Naive thymus-derived CD4-positive, alpha-beta T cell (primary cell): ENCODE measurements at regions not wholly inside any gene's neighbourhood (a gene's known extent, or its start where the extent isn't known, plus 50 kb on each side); places are given as distances from the start of the nearest gene placed in this dataset.

ENCODE experiments used
- ATAC-seq: fragments of 150-1000 bp; cut with Tn5 transposase; 2 replicates; pipeline ENCODE4 v1.10.0; 2021; ENCODE audit warnings: mild to moderate bottlenecking, moderate library complexity
- CTCF ChIA-PET: fragments of 350-600 bp; sonication (Branson Sonifier 250); formaldehyde crosslinking; loops from one replicate; lab custom pipeline; 2021; ENCODE audit warnings: antibody characterized with exemption; lab: Charles Lee
- POLR2A ChIA-PET: fragments of 350-600 bp; sonication (Branson Sonifier 250); formaldehyde crosslinking; loops from one replicate; lab custom pipeline; 2021; ENCODE audit warnings: antibody characterized with exemption, inconsistent platforms; lab: Charles Lee
- DNase-seq, 9 donors: peaks; one replicate each; pipeline versions ENCODE4 v3.0.0 to v3.0.0-alpha.2; 2020 to 2022; ENCODE audit warnings: mixed read lengths in 1 of 9
- H3K27ac ChIP-seq: one replicate; pipeline ENCODE4 v1.7.0; 2013; ENCODE audit warnings: mild to moderate bottlenecking, low read depth, low read length, moderate library complexity
- H3K27me3 ChIP-seq, 2 donors: one replicate each; pipeline ENCODE4 v1.7.0; 2013; ENCODE audit warnings: low read length in 2 of 2, mild to moderate bottlenecking in 2 of 2, moderate library complexity in 2 of 2; ENCODE audit not compliant: control insufficient read depth in 2 of 2, insufficient read depth in 2 of 2
- H3K36me3 ChIP-seq, 3 experiments: 1 replicate in 2 of 3; 2 replicates in 1 of 3; pipeline ENCODE4 v1.7.0; 2013; ENCODE audit warnings: low read length in 3 of 3, mild to moderate bottlenecking in 3 of 3, moderate library complexity in 1 of 3; ENCODE audit not compliant: insufficient read depth in 3 of 3, control insufficient read depth in 2 of 3
- H3K4me1 ChIP-seq, 2 donors: one replicate each; pipeline ENCODE4 v1.7.0; 2013; ENCODE audit warnings: low read length in 2 of 2, mild to moderate bottlenecking in 2 of 2, moderate library complexity in 1 of 2; ENCODE audit not compliant: control insufficient read depth in 2 of 2, insufficient read depth in 2 of 2
- H3K4me3 ChIP-seq: 2 replicates; pipeline ENCODE4 v1.7.0; 2013; ENCODE audit warnings: mild to moderate bottlenecking, low read length
- H3K9me3 ChIP-seq, 3 experiments: 1 replicate in 2 of 3; 2 replicates in 1 of 3; pipeline ENCODE4 v1.7.0; 2013; ENCODE audit warnings: low read length in 3 of 3; ENCODE audit not compliant: control insufficient read depth in 2 of 3
- H3K27ac Mint-ChIP-seq, 9 donors: one replicate each; pipeline ENCODE4 v1.8.0; 2020 to 2022; ENCODE audit warnings: mixed read lengths in 9 of 9, mild to moderate bottlenecking in 8 of 9, moderate library complexity in 5 of 9, inconsistent platforms in 2 of 9
- H3K27me3 Mint-ChIP-seq, 5 donors: one replicate each; pipeline ENCODE4 v1.8.0; 2021 to 2022; ENCODE audit warnings: mixed read lengths in 5 of 5, mild to moderate bottlenecking in 1 of 5
- H3K36me3 Mint-ChIP-seq, 5 donors: one replicate each; pipeline ENCODE4 v1.8.0; 2020 to 2022; ENCODE audit warnings: mixed read lengths in 5 of 5, mild to moderate bottlenecking in 3 of 5, inconsistent platforms in 1 of 5
- H3K4me1 Mint-ChIP-seq, 7 donors: one replicate each; pipeline ENCODE4 v1.8.0; 2020 to 2022; ENCODE audit warnings: mixed read lengths in 7 of 7, mild to moderate bottlenecking in 3 of 7, inconsistent platforms in 1 of 7
- H3K4me3 Mint-ChIP-seq, 10 donors: one replicate each; pipeline ENCODE4 v1.8.0; 2020 to 2022; ENCODE audit warnings: mild to moderate bottlenecking in 10 of 10, mixed read lengths in 10 of 10, moderate library complexity in 6 of 10, inconsistent platforms in 2 of 10
- H3K9me3 Mint-ChIP-seq, 11 donors: one replicate each; pipeline ENCODE4 v1.8.0; 2020 to 2022; ENCODE audit warnings: mixed read lengths in 11 of 11, mild to moderate bottlenecking in 4 of 11, inconsistent platforms in 1 of 11, moderate library complexity in 1 of 11
- intact Hi-C, 2 donors: fragments of 100-400 bp; cut with micrococcal nuclease; formaldehyde crosslinking; loops; one replicate each; pipeline ENCODE4 v1.15.1; 2023

- Mint-ChIP-seq H3K27ac (no peak overlapping the region), H3K4me3 (no peak overlapping the region), H3K4me1 (no peaks in the 10 kb centered on the region), H3K27me3 (no peaks in the 10 kb centered on the region), H3K36me3 (no peaks in the 10 kb centered on the region), H3K9me3 (peaks cover 0 to 14% (median 0%) of the 10 kb centered on the region in 11 donors)
- intact Hi-C loops: no loop called here
- H3K27ac ChIP-seq: no peak overlapping the region
- ChIA-PET POLR2A (no interaction called here), CTCF (no interaction called here)
- H3K36me3 ChIP-seq: no peaks in the 10 kb centered on the region
- no peaks in the 10 kb centered on the region for H3K27me3 ChIP-seq
- H3K4me3 ChIP-seq: no peak overlapping the region
- no peak for DNase-seq
- no peaks in the 10 kb centered on the region for H3K4me1 ChIP-seq
- no peaks in the 10 kb centered on the region for H3K9me3 ChIP-seq
- no peak for ATAC-seq
These were observed 320.1 kb upstream of the NDST4 start for GRCh38 chr4:115433491-115433890.

GRCh38 chr4:115430024-115430423 is 316.6 kb upstream of the NDST4 start:
- peaks cover 0 to 2% (median 0%) of the 10 kb centered on the region in 7 donors for H3K4me1 Mint-ChIP-seq
- Histone ChIP-seq H3K4me3 (no peak overlapping the region), H3K9me3 (no peaks in the 10 kb centered on the region), H3K27ac (no peak overlapping the region), H3K4me1 (no peaks in the 10 kb centered on the region), H3K27me3 (no peaks in the 10 kb centered on the region), H3K36me3 (no peaks in the 10 kb centered on the region)
- intact Hi-C loops: no loop called here
- H3K9me3 Mint-ChIP-seq: peaks cover 0 to 8% (median 0%) of the 10 kb centered on the region in 11 donors
- ChIA-PET POLR2A (no interaction called here), CTCF (no interaction called here)
- H3K4me3 Mint-ChIP-seq: no peak overlapping the region
- H3K27ac Mint-ChIP-seq: no peak overlapping the region
- no peak for ATAC-seq
- H3K36me3 Mint-ChIP-seq: no peaks in the 10 kb centered on the region
- DNase-seq: no peak
- no peaks in the 10 kb centered on the region for H3K27me3 Mint-ChIP-seq

- no peak overlapping the region for H3K4me3 Mint-ChIP-seq
- no peaks in the 10 kb centered on the region for H3K4me1 ChIP-seq
- no peaks in the 10 kb centered on the region for H3K27me3 ChIP-seq
- intact Hi-C loops: no loop called here
- ChIA-PET POLR2A (no interaction called here), CTCF (no interaction called here)
- H3K36me3 Mint-ChIP-seq: no peaks in the 10 kb centered on the region
- ATAC-seq (no peak), DNase-seq (no peak)
- peaks cover 0 to 9% (median 0%) of the 10 kb centered on the region in 11 donors for H3K9me3 Mint-ChIP-seq
- H3K4me1 Mint-ChIP-seq: peaks cover 0 to 2% (median 0%) of the 10 kb centered on the region in 7 donors
- H3K27me3 Mint-ChIP-seq: no peaks in the 10 kb centered on the region
- H3K27ac Mint-ChIP-seq: no peak overlapping the region
- H3K36me3 ChIP-seq: no peaks in the 10 kb centered on the region
- H3K27ac ChIP-seq: no peak overlapping the region
- H3K4me3 ChIP-seq: no peak overlapping the region
- H3K9me3 ChIP-seq: no peaks in the 10 kb centered on the region
These were observed 315.0 kb upstream of the NDST4 start for GRCh38 chr4:115428455-115428854.

- POLR2A ChIA-PET: no interaction called here
- no peaks in the 10 kb centered on the region for H3K27me3 Mint-ChIP-seq
- Histone ChIP-seq H3K9me3 (no peaks in the 10 kb centered on the region), H3K4me3 (no peak overlapping the region), H3K36me3 (no peaks in the 10 kb centered on the region), H3K27ac (no peak overlapping the region), H3K27me3 (no peaks in the 10 kb centered on the region), H3K4me1 (no peaks in the 10 kb centered on the region)
- no peak for ATAC-seq
- H3K36me3 Mint-ChIP-seq: peaks cover 0 to 6% (median 0%) of the 10 kb centered on the region in 5 donors
- intact Hi-C loops: no loop called here
- CTCF ChIA-PET: no interaction called here
- no peak overlapping the region for H3K4me3 Mint-ChIP-seq
- no peak overlapping the region for H3K27ac Mint-ChIP-seq
- no peak for DNase-seq
- H3K9me3 Mint-ChIP-seq: peaks cover 0 to 21% (median 5%) of the 10 kb centered on the region in 11 donors
- peaks cover 0 to 2% (median 0%) of the 10 kb centered on the region in 7 donors for H3K4me1 Mint-ChIP-seq
These were observed 311.4 kb upstream of the NDST4 start for GRCh38 chr4:115424852-115425251.

DNA sequence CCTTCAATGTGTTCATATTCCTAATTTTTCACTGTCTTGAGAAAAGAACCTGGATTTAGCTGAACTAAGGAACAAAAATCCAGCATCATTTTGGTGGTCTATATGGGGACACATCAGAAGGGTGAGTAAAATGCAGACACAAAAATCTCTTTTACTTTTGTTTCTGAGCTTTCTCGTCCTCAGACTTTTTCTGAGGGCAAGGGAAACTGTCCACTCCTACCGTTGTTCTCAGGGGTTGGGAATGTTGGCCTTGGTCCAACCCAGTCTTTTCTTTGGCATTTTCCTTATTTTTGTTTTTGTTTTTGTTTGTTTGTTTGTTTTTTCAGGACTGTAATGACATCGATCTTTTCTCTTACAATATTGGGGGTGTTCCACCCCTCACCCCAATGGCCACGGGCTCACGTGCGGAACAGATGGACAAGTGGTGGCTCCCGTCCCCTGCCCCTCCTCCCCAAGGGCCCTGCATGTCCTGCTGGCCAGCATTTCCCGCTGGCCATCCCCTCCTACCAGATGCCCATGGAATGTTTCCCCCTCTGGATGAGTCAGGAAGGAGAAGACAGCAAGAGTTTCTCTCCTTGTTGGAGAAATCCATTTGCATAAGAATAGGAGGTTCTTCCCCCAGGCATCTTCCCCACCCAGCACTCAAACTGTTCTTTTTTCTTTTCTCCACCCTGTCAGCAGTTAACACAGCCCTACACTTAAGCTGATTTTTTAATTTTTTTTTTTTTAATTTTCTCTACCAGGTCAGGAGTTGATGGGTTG is 305.4 kb upstream of the NDST4 start:
- CTCF ChIA-PET: no interaction called here

GRCh38 chr4:115396034-115396433 is 282.6 kb upstream of the NDST4 start:
- Histone ChIP-seq H3K36me3 (no peaks in the 10 kb centered on the region), H3K4me1 (no peaks in the 10 kb centered on the region), H3K27me3 (no peaks in the 10 kb centered on the region), H3K27ac (no peak overlapping the region), H3K4me3 (no peak overlapping the region), H3K9me3 (no peaks in the 10 kb centered on the region)
- no peak overlapping the region for H3K4me3 Mint-ChIP-seq
- H3K27me3 Mint-ChIP-seq: no peaks in the 10 kb centered on the region
- intact Hi-C loops: no loop called here
- H3K4me1 Mint-ChIP-seq: no peaks in the 10 kb centered on the region
- ChIA-PET POLR2A (no interaction called here), CTCF (no interaction called here)
- DNase-seq (no peak), ATAC-seq (no peak)
- H3K9me3 Mint-ChIP-seq: peaks cover 0 to 38% (median 8%) of the 10 kb centered on the region in 11 donors
- no peaks in the 10 kb centered on the region for H3K36me3 Mint-ChIP-seq
- no peak overlapping the region for H3K27ac Mint-ChIP-seq

More for the DNA sequence above, 305.4 kb upstream of the NDST4 start:
- no peak overlapping the region for H3K27ac Mint-ChIP-seq
- H3K4me1 ChIP-seq: no peaks in the 10 kb centered on the region
- H3K36me3 Mint-ChIP-seq: peaks cover 0 to 6% (median 0%) of the 10 kb centered on the region in 5 donors
- H3K9me3 ChIP-seq: no peaks in the 10 kb centered on the region
- no peak overlapping the region for H3K4me3 Mint-ChIP-seq
- no peak for ATAC-seq
- H3K9me3 Mint-ChIP-seq: peaks cover 0 to 21% (median 7%) of the 10 kb centered on the region in 11 donors
- no peak for DNase-seq
- H3K27me3 Mint-ChIP-seq: no peaks in the 10 kb centered on the region
- POLR2A ChIA-PET: no interaction called here
- no peak overlapping the region for H3K4me3 ChIP-seq
- H3K27me3 ChIP-seq: no peaks in the 10 kb centered on the region
- no peaks in the 10 kb centered on the region for H3K4me1 Mint-ChIP-seq
- intact Hi-C loops: no loop called here
- no peaks in the 10 kb centered on the region for H3K36me3 ChIP-seq
- no peak overlapping the region for H3K27ac ChIP-seq

DNA sequence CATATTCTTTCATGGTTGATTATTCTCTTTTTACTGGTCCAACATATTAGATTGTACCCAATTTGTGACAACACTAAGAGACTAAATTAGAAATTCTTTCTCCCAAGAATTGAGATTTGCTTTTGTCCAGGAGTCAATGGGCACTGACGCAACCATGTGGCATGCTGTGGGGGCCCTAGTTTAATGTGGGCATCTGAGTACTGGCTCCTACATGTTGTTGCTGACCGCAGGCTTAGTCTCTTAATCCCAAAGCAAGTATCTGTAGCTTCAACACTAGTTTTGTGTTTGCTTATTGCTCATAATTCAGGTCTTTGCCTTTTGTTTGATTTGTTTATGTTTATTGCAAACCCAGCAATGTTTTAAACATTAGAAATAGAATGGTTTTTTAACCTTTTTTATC is 263.4 kb upstream of the NDST4 start:
- POLR2A ChIA-PET: no interaction called here
- no peaks in the 10 kb centered on the region for H3K27me3 Mint-ChIP-seq

More for the DNA sequence above, 263.4 kb upstream of the NDST4 start:
- intact Hi-C loops: no loop called here
- H3K27me3 ChIP-seq: no peaks in the 10 kb centered on the region
- Mint-ChIP-seq H3K36me3 (no peaks in the 10 kb centered on the region), H3K9me3 (peaks cover 0 to 3% (median 0%) of the 10 kb centered on the region in 11 donors), H3K4me1 (no peaks in the 10 kb centered on the region), H3K27ac (no peak overlapping the region), H3K4me3 (no peak overlapping the region)
- CTCF ChIA-PET: no interaction called here
- H3K27ac ChIP-seq: no peak overlapping the region
- H3K4me3 ChIP-seq: no peak overlapping the region
- no peak for ATAC-seq
- no peaks in the 10 kb centered on the region for H3K4me1 ChIP-seq
- H3K9me3 ChIP-seq: no peaks in the 10 kb centered on the region
- DNase-seq: no peak
- no peaks in the 10 kb centered on the region for H3K36me3 ChIP-seq
